B cell (primary cell): ENCODE measurements at regions not wholly inside any gene's neighbourhood (a gene's known extent, or its start where the extent isn't known, plus 50 kb on each side); places are given as distances from the start of the nearest gene placed in this dataset.

Experiments
- ATAC-seq: fragments of 200-7000 bp; cut with Tn5 transposase; one replicate; pipeline ENCODE4 v1.10.0; 2021; ENCODE audit warnings: low read depth, mild to moderate bottlenecking, moderate number of reproducible peaks, moderate library complexity
- CTCF ChIA-PET: fragments of 350-600 bp; sonication (Branson Sonifier 250); formaldehyde crosslinking; loops from one replicate; lab custom pipeline; 2021; ENCODE audit warnings: antibody characterized with exemption, inconsistent platforms; lab: Charles Lee
- POLR2A ChIA-PET: fragments of 350-600 bp; sonication (Branson Sonifier 250); formaldehyde crosslinking; loops from one replicate; lab custom pipeline; 2021; ENCODE audit warnings: antibody characterized with exemption; lab: Charles Lee
- DNase-seq: peaks from one replicate; pipeline ENCODE4 v3.0.0; 2013
- H2AFZ ChIP-seq: 2 replicates; pipeline ENCODE4 v1.6.1; 2012; ENCODE audit warnings: mild to moderate bottlenecking, low read depth, low read length; ENCODE audit not compliant: insufficient read depth, poor library complexity, severe bottlenecking
- H3K27ac ChIP-seq, 2 donors: 1 replicate in 1 of 2; 2 replicates in 1 of 2; pipeline ENCODE4 v1.5.1; 2012 to 2013; ENCODE audit warnings: low read length in 2 of 2, mild to moderate bottlenecking in 2 of 2, moderate library complexity in 1 of 2
- H3K27me3 ChIP-seq, 4 experiments: fragments of 200-600 bp in 1 of 4; sonication (generic) in 1 of 4; replicated peaks in 1 of 4; 1 replicate in 2 of 4; 2 replicates in 2 of 4; pipeline versions ENCODE4 v1.6.1 to v1.7.0; 2013 to 2016; ENCODE audit warnings: low read length in 3 of 4, mild to moderate bottlenecking in 2 of 4, mixed read lengths in 1 of 4, moderate library complexity in 1 of 4; ENCODE audit not compliant: insufficient read depth in 4 of 4, control insufficient read depth in 3 of 4; ENCODE audit errors: control extremely low read depth in 1 of 4
- H3K36me3 ChIP-seq, 2 experiments: replicated peaks in 1 of 2; 1 replicate in 1 of 2; 2 replicates in 1 of 2; pipeline versions ENCODE4 v1.6.1 to v1.7.1; 2013; ENCODE audit warnings: low read length in 1 of 2; ENCODE audit not compliant: insufficient read depth in 2 of 2, control insufficient read depth in 1 of 2; ENCODE audit errors: control extremely low read depth in 1 of 2, extremely low read depth in 1 of 2
- H3K4me1 ChIP-seq, 2 donors: fragments of 200-600 bp in 1 of 2; sonication (generic) in 1 of 2; 1 replicate in 1 of 2; 2 replicates in 1 of 2; pipeline versions ENCODE4 v1.5.1 to v1.6.1; 2013 to 2017; ENCODE audit warnings: low read length in 2 of 2; ENCODE audit not compliant: control insufficient read depth in 2 of 2, insufficient read depth in 2 of 2
- H3K4me2 ChIP-seq: replicated peaks from 2 replicates; pipeline ENCODE3; 2012; ENCODE audit warnings: mild to moderate bottlenecking, low read depth, low read length; ENCODE audit not compliant: poor library complexity, severe bottlenecking
- H3K4me3 ChIP-seq, 5 experiments: fragments of 200-600 bp in 1 of 5; sonication (generic) in 1 of 5; 1 replicate in 3 of 5; 2 replicates in 2 of 5; pipeline versions ENCODE4 v1.5.1 to v1.7.0; 2011 to 2016; ENCODE audit warnings: low read length in 4 of 5, mild to moderate bottlenecking in 4 of 5, low read depth in 2 of 5, control low read depth in 1 of 5, moderate library complexity in 1 of 5; ENCODE audit not compliant: insufficient read depth in 1 of 5; ENCODE audit errors: control extremely low read depth in 1 of 5, extremely low read depth in 1 of 5
- H3K79me2 ChIP-seq: fragments of 200-600 bp; sonication (generic); one replicate; pipeline ENCODE4 v1.6.0; 2016; ENCODE audit warnings: low read length; ENCODE audit not compliant: control insufficient read depth, insufficient read depth
- H3K9ac ChIP-seq: fragments of 200-600 bp; sonication (generic); 2 replicates; pipeline ENCODE4 v1.6.1; 2017; ENCODE audit warnings: mild to moderate bottlenecking, low read length, moderate library complexity
- H3K9me3 ChIP-seq, 3 donors: one replicate each; pipeline versions ENCODE4 v1.6.1 to v1.7.1; 2013; ENCODE audit warnings: low read length in 2 of 3; ENCODE audit not compliant: control insufficient read depth in 2 of 3, insufficient read depth in 1 of 3; ENCODE audit errors: control extremely low read depth in 1 of 3
- H4K20me1 ChIP-seq: 2 replicates; pipeline ENCODE4 v1.6.0; 2012; ENCODE audit warnings: mild to moderate bottlenecking, low read length; ENCODE audit not compliant: insufficient read depth, control insufficient read depth, poor library complexity, severe bottlenecking
- H3K27ac Mint-ChIP-seq: one replicate; pipeline ENCODE4 v1.8.0; 2021; ENCODE audit warnings: mixed read lengths
- H3K27me3 Mint-ChIP-seq: one replicate; pipeline ENCODE4 v1.8.0; 2021; ENCODE audit warnings: mixed read lengths
- H3K4me1 Mint-ChIP-seq: one replicate; pipeline ENCODE4 v1.8.0; 2021; ENCODE audit warnings: mixed read lengths
- H3K4me3 Mint-ChIP-seq: one replicate; pipeline ENCODE4 v1.8.0; 2021; ENCODE audit warnings: mixed read lengths
- H3K9me3 Mint-ChIP-seq: one replicate; pipeline ENCODE4 v1.8.0; 2022; ENCODE audit warnings: mixed read lengths; ENCODE audit not compliant: insufficient read depth
- CTCF ChIP-seq: fragments of 200-600 bp; IDR thresholded peaks from one replicate; pipeline ENCODE4 v1.8.0; 2022; ENCODE audit warnings: antibody characterized with exemption, mild to moderate bottlenecking
- EZH2 ChIP-seq: IDR thresholded peaks from 2 replicates; pipeline ENCODE4 v1.6.1; 2012; ENCODE audit warnings: borderline replicate concordance, low read depth, mild to moderate bottlenecking, moderate library complexity, low read length; ENCODE audit not compliant: insufficient read depth, poor library complexity, severe bottlenecking
- WGBS: methylation state at CpG from one replicate; pipeline ENCODE4 v1.1.5; 2013; ENCODE audit warnings: missing lambda C conversion rate; ENCODE audit not compliant: insufficient coverage; 5-methylcytosine and 5-hydroxymethylcytosine counted together
- intact Hi-C: fragments of 100-400 bp; cut with micrococcal nuclease; formaldehyde crosslinking; loops from one replicate; pipeline ENCODE4 v1.10.0; 2022

DNA sequence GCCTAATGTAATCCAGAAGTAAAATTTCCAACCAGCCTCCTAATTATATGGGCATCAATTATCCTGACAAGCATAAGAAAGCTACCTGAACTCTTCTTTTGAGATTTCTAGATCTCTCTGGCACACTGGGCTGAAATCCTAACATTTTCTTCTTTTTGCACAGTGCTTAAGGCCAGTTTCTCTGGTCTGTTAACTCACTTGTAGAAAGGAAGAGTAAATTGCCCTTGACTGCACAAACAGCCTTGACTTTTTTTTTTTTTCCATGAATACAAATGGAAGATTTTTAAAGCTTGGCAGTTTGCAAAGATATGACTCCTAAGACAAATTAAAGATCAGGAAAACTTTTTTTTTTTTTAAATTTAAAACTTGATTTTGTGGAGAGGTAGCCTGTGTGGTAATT is 291.2 kb upstream of the MON1B start:
- Histone ChIP-seq H3K4me2 (no peak overlapping the region), H3K27me3 (no peaks in the 10 kb centered on the region), H3K27ac (no peak overlapping the region), H3K79me2 (no peaks in the 10 kb centered on the region), H3K36me3 (no peaks in the 10 kb centered on the region), H3K9me3 (no peaks in the 10 kb centered on the region), H3K4me1 (no peaks in the 10 kb centered on the region), H3K9ac (no peak overlapping the region), H4K20me1 (no peaks in the 10 kb centered on the region), H2AFZ (no peak overlapping the region), H3K4me3 (no peak overlapping the region)
- H3K9me3 Mint-ChIP-seq = no peaks in the 10 kb centered on the region
- no peaks in the 10 kb centered on the region for H3K27me3 Mint-ChIP-seq
- TF ChIP-seq CTCF (no peak), EZH2 (no peak)
- no peak overlapping the region for H3K4me3 Mint-ChIP-seq
- intact Hi-C loops = no loop called here
- DNase-seq (no peak), ATAC-seq (no peak)
- POLR2A ChIA-PET = no interaction called here
- CTCF ChIA-PET = no interaction called here
- H3K27ac Mint-ChIP-seq = no peak overlapping the region
- no peaks in the 10 kb centered on the region for H3K4me1 Mint-ChIP-seq

DNA sequence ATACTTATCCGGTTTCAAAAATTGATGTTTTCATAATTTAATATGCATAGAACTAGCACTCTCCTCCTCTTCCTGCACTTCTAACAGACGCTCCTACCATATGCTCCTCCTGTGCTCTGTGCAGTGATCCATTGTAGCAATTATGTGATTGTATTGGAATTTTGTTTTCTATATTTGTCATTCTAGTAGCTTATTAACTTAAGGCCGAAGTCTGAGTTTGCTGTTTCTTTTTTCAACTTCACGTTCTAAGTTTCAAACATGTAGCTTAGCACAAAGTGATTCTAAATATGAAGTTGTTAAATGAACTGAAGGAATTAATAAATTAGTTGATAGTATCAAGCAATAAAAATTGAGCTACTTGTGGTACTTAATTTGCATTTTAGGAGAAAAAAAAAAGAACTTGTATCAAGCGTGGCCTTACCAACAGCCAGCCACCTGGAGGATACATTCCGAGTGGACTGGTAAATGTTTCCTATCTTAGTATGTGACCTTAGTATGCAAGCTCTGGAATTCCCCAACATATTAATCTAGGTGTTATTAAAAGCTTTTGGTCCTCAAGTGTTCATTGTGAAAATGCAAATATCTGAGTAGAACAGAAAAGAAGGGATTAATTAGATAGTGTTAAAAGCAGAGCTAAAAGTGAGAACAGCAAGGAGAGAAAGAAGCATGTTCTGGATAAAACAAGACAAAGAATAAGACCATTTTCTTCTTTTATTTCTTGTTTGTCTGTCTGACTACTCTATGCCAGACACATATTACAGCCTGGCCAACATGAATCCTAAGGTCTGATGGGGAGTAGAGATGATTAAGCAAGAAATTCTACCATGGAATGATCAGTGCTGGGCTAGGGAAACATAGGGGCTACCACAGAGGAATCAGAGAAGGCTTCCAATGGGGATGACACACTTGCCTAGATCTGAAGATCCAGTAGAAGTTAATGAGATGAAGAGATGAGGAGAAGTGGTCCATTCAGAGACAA is 290.4 kb upstream of the MON1B start:
- Histone ChIP-seq H3K4me1 (no peaks in the 10 kb centered on the region), H3K9me3 (no peaks in the 10 kb centered on the region), H4K20me1 (no peaks in the 10 kb centered on the region), H3K4me3 (no peak overlapping the region), H3K36me3 (no peaks in the 10 kb centered on the region), H2AFZ (no peak overlapping the region), H3K9ac (no peak overlapping the region), H3K4me2 (no peak overlapping the region), H3K27ac (no peak overlapping the region), H3K79me2 (no peaks in the 10 kb centered on the region), H3K27me3 (no peaks in the 10 kb centered on the region)
- DNase-seq (no peak), ATAC-seq (no peak)
- POLR2A ChIA-PET = no interaction called here
- CTCF ChIA-PET = no interaction called here
- Mint-ChIP-seq H3K9me3 (no peaks in the 10 kb centered on the region), H3K27ac (no peak overlapping the region), H3K4me3 (no peak overlapping the region), H3K27me3 (no peaks in the 10 kb centered on the region), H3K4me1 (no peaks in the 10 kb centered on the region)
- 80% methylated on average over 1 of the region's 6 CpGs for WGBS
- no peak for TF ChIP-seq EZH2
- intact Hi-C loops = no loop called here
